HG02610 (cell line): ENCODE measurements at regions not wholly inside any gene's neighbourhood (a gene's known extent, or its start where the extent isn't known, plus 50 kb on each side); places are given as distances from the start of the nearest gene placed in this dataset.
"Not testable (repeated sequence)": the region's sequence is repeated elsewhere in the genome, so short reads cannot be mapped to it uniquely, and the experiment has no call there.

Experiments used
- ATAC-seq: cut with Tn5 transposase; IDR thresholded peaks from one replicate; pipeline ENCODE4 v1.9.1; 2021; ENCODE audit warnings: mild to moderate bottlenecking, moderate library complexity; ENCODE audit not compliant: unreplicated experiment

DNA sequence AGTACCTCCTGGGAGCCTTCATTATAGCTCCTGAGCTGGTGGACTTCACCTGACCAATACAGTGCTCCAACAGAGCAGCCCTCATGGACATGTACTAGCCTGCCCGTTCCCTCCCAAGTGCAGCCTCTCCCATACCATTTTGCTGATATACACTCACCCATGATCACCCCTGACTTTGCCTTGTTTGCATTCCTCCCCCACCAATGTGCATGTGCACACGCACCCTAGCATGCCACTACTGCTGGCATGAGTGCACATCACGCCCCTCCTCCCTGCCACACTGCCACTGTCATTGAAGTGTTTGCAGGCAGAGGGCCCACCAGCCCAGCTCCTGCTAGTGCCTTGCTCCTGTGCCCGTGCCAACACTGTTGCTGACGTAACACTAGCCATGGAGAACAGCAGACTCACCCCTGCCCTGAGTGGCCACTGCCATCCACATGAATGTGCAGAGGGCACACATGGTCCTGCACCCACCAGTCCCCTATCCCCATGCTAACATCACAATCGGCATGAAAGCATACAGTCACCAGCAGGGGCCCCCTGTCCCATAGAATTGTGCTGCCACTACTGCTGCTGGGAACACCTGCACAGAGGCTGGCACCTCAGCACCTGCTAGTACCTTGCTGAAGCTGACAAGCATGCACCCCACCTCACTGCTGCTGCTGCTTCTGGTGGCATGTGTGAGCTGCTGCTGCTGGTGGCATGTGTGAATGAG lies 110.3 kb downstream of the SINHCAF start:
- ATAC-seq = no peak

DNA sequence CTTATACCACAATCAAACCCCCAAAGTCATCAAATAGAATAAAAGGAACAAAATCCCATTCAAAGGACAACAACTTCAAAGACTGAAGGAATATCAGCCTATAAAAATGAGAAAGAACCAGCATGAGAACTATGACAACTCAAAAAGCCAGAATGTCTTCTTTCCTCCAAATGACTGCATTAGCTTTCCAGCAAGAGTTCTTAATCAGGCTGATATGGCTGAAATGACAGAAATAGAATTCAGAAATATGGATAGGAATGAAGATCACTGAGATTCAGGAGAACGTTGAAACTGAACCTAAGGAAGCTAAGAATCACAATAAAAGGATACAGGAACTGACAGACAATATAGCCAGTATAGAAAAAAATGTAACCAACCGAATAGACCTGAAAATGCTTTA lies 109.5 kb downstream of the SINHCAF start:
- no peak for ATAC-seq

DNA sequence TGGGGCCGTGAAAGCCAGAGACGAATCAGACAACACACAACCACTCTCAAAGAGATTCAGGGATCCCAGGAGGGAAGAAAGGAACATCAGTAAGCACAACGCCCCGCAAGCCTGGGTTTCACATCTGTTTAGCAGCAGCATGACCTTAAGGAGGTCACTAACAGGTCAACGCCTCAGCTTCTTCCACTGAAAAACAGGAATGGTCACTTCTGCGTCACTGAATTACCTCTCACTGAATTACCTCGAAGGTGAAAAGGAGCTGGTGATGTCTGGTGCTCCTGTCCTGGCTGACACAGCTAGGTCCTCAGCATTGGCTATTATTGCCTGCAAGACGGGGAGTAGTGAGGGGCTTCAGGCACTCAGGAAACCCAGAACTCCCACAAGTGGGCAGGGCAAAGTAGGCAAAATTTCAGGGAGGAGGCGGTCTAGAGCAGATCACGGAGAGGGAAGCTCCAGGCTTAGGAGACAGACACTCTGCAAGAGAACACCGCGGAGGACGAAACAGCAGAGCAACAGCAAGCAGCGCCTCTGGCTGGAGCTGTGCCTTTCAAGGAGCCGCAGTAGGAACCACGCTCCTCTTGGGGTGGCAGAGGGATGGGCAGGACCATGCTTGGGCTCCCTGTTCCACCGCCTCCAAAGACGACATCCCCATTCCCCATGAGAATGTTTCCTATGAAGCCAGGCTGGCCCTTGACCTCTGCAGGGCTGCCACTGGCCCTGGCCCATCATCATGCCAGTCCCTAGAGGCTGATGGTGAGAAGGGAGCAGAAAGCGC lies 108.4 kb downstream of the SINHCAF start:
- ATAC-seq = no peak

DNA sequence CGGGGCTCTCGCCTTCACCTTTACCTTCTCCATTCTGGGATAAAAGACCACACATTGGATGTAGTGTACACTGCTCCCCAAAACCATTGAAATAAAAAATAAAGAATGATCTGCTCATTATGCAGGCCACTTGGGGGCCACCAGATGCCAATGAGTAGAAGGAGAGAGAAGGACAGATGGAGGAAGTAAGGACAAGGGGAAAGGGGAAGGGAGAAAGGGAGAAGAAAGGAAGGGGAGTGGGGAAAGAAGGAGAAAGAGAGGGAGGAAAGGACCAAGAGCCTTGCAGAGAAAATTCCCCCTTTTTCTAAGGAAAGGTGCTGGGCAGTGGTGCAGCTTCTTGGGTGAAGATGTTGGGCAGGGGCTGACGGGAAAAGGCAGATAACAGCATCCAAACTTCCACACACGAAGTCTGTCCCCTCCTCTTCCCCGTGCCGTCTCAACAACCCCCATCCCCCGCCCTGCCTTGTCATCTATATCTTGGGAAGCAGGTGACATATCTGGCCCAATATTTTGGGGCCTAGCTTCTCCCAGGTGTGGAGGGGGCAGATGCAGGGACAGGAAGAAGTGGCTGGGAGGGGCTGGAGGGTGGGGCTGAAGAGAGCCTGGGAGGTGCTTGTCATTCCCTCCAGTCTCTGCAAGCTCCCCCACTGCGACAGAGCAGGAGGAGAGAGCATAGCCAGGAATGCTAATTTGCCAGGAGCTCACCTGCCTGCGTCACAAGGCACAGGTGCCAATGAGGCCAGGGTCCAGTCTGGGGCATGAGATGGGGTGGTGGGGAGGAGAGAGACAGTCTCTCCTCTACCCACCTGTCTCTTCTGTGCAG lies 107.5 kb downstream of the SINHCAF start:
- ATAC-seq = no peak

DNA sequence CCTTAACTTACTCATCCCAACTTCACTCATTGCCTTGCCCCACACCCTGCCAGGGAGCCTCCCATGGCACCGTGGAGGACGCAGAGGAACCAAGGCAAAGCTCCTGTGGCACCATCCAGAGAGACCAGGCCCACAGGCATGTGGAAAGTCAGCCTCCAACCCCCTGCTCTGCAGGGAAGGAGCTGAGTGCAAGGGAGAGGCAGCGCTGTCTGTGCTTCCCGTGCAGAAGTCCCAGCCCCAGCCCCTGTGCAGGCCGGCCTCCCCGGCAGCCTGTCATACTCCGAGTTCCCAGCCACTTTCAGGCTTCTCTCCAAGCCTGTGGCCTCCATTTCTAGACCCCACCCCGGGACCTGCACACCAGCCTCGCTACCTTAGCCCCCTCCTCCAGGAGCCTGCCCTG lies 106.4 kb downstream of the SINHCAF start:
- no peak for ATAC-seq

DNA sequence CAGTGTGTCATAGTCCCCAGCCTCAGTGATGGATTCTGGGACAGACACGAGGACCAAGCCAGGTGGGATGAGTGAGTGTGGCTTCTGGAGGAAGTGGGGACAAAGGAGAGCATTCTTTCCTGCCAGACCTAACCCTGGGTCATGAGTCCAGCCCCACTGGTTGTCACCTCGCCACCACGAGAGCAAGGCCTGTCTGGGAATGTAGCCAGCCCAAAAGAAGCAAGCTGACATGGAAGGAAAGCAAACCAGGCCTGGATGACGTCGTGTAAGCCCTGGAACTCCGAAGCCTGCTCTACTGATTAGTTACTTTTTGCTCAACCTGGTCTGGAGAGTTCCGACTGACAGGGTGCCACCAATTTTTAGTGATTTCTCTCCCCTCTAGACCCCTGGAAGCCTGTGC lies 105.9 kb downstream of the SINHCAF start:
- no peak for ATAC-seq

DNA sequence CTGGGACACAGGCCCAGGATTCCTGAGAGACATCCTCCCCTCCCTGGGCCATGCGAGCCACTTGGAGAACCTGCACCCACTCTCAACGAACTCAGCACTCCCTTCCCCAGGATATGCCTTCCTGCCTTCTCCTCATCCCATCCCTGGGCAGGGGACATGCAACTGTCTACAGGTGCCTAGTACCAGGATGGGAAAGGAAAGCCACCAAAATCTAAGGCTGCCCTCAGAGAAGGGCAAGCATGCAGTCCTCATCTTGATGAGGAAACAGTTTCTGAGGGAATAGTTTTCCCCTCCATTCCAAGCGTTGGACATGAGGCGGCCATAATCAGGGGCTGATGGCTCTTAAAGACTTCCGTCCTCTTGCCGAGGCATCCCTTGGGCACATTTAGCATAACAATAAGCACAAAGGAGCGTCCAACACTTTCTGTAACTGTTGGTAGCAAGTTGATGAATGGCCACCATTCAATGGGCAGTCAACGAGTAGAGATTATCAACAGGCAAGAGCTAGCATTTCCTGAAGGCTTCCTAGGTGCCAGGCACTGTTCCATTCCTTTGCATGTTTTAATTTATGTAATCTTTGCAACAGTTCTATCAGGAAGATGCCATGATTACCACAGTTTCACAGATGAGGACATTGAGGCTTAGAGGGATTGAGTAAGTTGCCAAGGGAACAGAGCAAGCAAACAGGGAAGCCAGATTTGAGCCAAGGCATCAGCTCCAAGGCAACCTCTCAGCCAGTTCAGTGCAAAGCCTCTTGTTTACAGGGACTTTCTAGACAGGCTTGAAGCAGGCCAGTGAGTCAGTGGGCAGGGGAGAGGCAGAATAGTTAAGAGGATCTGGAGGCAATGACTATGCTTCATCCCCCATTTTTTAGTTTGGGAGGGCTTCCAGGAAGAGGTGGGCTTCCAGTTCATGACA lies 105.1 kb downstream of the SINHCAF start:
- no peak for ATAC-seq

DNA sequence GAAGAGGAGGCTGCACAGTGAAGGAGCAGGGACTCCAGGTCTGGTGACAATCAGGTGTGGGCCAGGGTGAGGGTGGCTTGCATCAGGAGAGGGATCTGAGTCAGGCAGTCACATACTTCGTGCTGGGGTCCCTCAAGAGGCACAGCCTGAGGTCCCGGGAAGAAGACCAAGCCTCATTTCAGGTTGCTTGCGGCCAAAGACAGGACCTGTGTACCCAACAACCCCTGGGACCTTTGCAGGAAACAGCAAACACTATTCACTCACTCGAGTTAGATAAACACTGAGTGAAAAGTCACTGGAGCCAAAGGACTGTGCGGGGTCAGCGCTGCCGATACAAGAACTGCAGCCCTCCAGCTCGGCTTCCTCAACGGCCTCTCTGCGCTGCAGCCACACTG lies 104.4 kb downstream of the SINHCAF start:
- no peak for ATAC-seq

DNA sequence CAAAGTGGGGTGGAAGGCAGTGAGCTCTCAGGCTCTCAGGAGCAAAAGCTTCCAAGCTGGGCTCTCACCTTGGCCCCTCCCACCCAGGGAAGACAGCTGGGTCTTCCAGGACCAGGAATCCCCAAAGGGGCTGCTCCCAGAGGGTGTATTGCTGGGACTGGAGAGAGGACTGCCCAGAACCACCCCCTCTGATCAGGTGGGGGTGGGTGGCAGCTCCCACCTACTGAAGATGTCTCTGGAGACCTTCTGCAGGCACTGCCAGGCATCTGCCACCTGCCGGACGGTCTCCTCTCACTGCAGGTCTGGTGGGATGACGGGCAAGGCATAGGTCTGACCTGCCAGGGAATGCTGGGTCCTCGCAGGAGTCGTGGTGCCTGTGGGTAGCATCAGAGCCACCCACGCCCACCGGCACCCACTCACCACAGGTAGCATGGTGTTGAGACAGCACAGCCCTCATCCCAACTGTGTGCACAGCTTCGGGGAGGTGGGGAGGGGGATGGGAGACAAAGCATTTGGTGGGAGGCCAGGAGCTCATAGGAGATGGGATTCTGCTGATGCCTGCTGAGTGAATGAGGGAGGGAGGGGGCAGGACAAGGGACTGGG lies 103.2 kb downstream of the SINHCAF start:
- no peak for ATAC-seq

DNA sequence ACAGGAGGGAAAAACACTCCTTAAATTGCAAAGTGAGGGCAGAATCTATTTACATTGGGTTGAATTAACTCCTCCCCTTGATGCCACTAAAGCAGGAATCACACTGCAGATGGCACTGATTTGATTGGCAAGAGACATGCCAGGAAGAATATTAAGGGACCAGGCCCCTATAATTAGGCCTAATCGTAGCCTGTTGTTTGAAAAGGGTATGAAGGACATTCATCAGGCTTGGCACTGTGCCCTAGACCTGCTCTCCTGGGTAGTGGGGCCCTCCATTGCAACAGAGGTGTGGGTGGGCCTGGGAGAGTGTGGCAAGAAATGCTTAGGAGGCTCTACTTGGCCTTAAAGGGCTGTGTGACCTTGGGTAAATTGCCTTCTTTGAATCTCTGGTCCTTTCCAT lies 102.3 kb downstream of the SINHCAF start:
- ATAC-seq = not testable (repeated sequence)

DNA sequence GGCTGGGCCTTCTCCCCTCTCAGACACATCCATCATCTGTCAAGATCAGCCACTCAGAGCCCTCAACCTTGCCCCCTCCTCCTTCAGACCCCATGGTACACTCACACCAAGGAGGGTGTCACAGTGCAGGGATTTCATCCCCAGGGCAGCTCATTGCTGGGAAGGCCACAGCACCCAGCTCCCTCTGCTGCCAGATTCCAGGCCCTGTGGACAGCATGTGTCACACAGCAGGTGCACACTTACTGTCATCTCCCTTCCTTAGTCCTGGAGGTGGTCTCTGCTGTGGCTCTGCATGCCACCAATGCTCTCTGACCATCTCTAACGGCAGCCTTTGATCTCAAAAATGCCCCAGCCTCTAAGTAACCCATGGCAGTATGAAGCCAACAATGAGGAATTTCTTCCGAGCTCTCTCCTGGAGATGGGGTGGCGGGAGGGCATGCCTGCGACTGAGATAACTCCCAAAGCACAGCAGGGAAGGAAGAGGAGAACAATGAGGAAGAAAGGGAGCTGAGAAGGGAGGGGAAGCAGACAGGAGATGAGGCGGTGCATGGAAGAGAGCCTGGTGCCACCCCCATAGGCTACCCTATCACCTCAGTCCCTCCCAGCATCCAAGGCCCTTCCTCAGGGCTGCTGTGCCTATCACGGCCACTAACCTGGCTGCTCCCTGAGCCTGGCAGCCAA lies 101.0 kb downstream of the SINHCAF start:
- ATAC-seq = no peak

DNA sequence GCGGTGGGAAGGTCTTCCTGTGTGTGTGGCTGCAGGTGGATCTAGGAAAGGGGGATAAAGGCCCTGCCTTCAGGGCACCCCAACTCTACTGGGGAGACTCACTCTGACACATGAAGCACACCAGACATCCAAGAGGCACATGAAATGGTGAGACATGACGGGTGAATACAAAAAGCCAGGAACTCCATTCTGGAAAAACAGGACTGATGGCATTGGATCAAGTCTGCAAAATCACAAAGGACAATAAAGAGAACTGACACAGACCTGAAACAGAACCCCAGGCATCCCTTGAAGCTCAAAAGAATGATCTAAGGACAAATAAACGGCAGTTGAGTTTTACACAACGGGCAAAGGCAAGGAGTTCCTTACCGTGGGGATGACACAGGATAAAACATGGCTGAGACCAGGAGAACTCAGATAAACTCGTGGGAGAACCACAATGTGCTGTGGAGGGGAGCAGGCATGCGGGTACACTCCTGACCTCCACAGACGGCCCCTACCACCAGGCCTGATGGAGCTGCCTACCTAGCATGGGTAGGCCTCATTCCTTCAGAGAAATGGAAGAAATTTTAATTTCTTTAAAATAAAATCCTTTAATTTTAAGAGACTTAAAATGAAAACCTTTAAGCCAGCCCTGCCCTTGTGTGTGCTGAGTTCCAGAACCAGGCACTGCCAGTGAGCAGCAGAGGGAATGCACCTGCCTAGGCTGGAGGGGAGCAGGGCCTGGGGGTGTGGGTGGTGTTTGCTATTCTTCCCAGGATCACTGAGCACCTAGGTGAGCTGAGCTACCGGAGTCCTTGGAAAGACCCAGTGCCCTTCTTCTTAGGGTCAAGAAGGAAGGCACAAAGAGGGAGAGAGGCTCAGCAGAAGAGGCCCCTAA lies 100.1 kb downstream of the SINHCAF start:
- ATAC-seq = no peak

DNA sequence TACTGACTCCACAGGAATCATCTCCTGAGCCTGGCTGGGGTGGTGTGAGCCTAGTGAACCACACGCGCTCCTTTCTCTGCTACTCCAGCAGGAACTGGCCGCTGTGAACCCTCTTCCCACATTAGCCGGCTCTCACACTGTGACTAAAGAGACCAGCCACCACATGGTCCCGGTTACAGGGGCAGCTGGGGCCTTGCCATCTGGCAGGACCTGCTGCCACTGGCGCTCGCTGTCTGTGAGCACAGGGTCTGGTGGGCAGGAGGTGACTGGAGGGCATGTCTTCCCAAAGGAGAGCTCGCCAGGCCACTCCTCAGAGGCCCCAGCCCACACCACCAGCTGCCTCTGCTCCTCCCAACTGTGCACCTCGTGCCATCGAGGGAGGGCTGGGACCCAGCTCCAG lies 99.3 kb downstream of the SINHCAF start:
- ATAC-seq = no peak

DNA sequence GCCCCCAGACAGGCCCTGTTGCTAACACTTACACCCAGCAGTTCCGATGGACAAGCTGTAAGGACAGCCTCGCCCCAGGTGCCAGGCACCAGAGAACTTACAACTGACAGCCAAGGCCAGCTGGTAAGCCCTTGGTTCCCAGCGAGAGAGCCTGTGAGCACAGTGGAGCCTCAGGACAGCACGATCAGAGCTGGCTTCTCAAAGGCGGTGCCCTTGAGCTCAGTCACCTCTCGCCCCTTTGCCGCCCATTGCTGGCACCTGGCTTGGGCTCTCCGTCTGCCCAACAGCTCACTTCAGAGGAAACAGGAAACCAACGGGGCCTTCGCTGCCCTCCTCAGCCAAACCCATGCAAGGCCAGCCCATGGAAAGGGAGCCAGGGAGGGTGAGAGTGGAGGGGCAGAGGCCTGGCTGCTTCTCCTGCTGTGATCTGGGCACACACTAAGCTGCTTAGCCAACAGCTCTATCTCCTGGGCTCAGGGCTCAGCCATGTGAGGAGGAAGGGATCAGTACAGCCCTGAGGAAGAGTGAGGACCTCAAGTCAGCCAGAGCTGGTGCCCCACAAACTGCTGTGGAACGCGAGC lies 98.5 kb downstream of the SINHCAF start:
- no peak for ATAC-seq

DNA sequence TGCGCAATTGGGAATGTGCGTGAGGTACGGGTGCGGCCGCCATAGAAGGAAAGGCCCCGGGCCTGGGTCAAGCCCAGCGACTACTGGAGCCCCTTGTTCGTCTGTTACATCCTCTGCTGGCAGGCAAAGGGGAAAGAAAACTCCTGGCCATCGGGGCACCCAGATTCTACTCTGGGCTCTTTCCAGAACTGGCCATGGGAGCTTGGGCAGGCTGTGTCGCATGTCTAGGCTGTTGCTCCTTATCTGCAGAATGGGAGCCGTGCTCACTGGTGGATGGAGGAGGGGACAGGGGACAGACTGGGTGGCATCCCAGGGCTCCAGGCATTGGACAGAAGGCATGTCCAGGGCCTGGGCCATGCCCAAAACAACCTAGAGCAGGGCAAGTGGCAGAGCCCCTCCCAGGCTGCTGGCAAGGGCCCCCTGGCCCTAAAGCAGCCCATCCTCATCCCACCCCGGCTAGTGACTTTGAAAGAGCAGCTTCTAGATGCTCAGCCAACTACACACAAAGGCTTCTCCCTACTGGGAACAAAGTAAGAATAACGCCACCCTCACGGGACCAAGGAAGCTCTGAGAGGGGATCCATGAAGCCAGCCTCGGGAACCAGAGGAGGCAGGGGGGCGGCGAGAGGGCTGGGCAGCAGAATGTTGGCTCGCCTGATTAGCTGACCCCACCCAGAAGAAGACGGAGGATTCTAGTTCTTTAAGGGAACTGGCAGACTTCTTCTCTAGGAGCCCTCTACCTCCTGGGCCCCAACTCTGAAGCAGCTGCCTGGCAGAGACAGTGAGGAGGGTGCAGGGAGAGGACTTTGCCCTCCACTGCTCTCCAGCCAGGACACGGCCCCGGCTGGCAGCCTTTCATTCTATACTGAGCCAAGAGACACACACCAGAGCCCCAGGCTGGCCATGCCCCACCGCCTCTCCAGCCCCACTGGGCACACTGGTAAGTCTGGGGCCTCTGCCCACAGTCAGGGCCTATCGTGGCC lies 96.8 kb downstream of the SINHCAF start:
- ATAC-seq = no peak

DNA sequence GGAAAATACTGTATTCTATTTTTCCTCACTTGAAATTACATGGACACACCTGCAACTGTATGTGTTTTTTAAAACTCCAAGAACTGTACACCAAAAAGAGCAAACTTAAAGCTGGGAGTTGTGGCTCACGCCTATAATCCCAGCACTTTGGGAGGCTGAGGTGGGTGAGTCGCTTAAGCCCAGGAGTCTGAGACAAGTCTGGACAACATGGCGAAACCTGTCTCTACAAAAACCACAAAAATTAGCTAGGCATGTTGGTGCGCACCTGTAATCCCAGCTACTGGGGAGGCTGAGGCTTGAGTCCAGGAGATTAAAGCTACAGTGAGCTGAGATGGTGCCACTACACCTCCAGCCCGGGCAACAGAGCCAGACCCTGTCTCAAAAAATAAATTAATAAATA lies 95.9 kb downstream of the SINHCAF start:
- no peak for ATAC-seq
